Liver (tissue), 3 donors: ENCODE measurements at regions not wholly inside any gene's neighbourhood (a gene's known extent, or its start where the extent isn't known, plus 50 kb on each side); places are given as distances from the start of the nearest gene placed in this dataset.

ENCODE experiments used
- EGR1 ChIP-seq, 2 donors: IDR thresholded peaks; 2 replicates each; pipeline ENCODE4 v1.6.1; 2016 to 2018; ENCODE audit warnings: antibody characterized with exemption in 2 of 2, low read depth in 2 of 2
- FOXA2 ChIP-seq: IDR thresholded peaks from 2 replicates; pipeline ENCODE4 v1.6.1; 2016; ENCODE audit warnings: antibody characterized with exemption
- GABPA ChIP-seq, 2 donors: IDR thresholded peaks in 1 of 2; conservative IDR thresholded peaks in 1 of 2; 2 replicates each; pipeline ENCODE4 v1.6.1; 2016; ENCODE audit warnings: antibody characterized with exemption in 2 of 2, mild to moderate bottlenecking in 1 of 2, moderate library complexity in 1 of 2
- HNF4G ChIP-seq: IDR thresholded peaks from 2 replicates; pipeline ENCODE4 v1.6.1; 2016; ENCODE audit warnings: antibody characterized with exemption
- JUND ChIP-seq, 2 donors: IDR thresholded peaks; 2 replicates each; pipeline ENCODE4 v1.6.1; 2016; ENCODE audit warnings: antibody characterized with exemption in 2 of 2
- MAX ChIP-seq: IDR thresholded peaks from 2 replicates; pipeline ENCODE4 v1.6.1; 2016; ENCODE audit warnings: antibody characterized with exemption
- NR2F2 ChIP-seq: IDR thresholded peaks from 2 replicates; pipeline ENCODE4 v1.6.1; 2016; ENCODE audit warnings: antibody characterized with exemption
- RAD21 ChIP-seq, 2 donors: IDR thresholded peaks; 2 replicates each; pipeline ENCODE4 v1.6.1; 2016; ENCODE audit warnings: antibody characterized with exemption in 2 of 2, mild to moderate bottlenecking in 2 of 2
- TAF1 ChIP-seq: conservative IDR thresholded peaks from 2 replicates; pipeline ENCODE4 v1.6.1; 2016; ENCODE audit warnings: antibody characterized with exemption, mild to moderate bottlenecking
- YY1 ChIP-seq: IDR thresholded peaks from 2 replicates; pipeline ENCODE4 v1.6.1; 2016; ENCODE audit warnings: antibody characterized with exemption, mild to moderate bottlenecking
- TF ChIP-seq, protein P1 (sequence below): fragments of 150-350 bp; IDR thresholded peaks from 2 replicates; pipeline ENCODE4 v1.5.1; 2017; ENCODE audit warnings: improper control_type of control experiment, low read depth, low read length; ENCODE audit not compliant: missing input control
- TF ChIP-seq, protein P2 (sequence below): IDR thresholded peaks from 2 replicates; pipeline ENCODE4 v1.6.1; 2016; ENCODE audit warnings: antibody characterized with exemption, mild to moderate bottlenecking
- TF ChIP-seq, protein P3 (sequence below): IDR thresholded peaks from 2 replicates; pipeline ENCODE4 v1.6.1; 2016; ENCODE audit warnings: antibody characterized with exemption
- TF ChIP-seq, protein P4 (sequence below): IDR thresholded peaks from 2 replicates; pipeline ENCODE4 v1.6.1; 2016; ENCODE audit warnings: antibody characterized with exemption
- donor health status: healthy.
- donor health status: healthy.

- TF ChIP-seq, protein P1, sequence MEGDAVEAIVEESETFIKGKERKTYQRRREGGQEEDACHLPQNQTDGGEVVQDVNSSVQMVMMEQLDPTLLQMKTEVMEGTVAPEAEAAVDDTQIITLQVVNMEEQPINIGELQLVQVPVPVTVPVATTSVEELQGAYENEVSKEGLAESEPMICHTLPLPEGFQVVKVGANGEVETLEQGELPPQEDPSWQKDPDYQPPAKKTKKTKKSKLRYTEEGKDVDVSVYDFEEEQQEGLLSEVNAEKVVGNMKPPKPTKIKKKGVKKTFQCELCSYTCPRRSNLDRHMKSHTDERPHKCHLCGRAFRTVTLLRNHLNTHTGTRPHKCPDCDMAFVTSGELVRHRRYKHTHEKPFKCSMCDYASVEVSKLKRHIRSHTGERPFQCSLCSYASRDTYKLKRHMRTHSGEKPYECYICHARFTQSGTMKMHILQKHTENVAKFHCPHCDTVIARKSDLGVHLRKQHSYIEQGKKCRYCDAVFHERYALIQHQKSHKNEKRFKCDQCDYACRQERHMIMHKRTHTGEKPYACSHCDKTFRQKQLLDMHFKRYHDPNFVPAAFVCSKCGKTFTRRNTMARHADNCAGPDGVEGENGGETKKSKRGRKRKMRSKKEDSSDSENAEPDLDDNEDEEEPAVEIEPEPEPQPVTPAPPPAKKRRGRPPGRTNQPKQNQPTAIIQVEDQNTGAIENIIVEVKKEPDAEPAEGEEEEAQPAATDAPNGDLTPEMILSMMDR, result no peak
- TF ChIP-seq TAF1 (no peak), RAD21 (IDR thresholded peaks at IDR 0.05) (peak in 1 of 2 donors; percentile 51), FOXA2 (no peak), MAX (no peak), JUND (IDR thresholded peaks at IDR 0.05) (no peak), GABPA (IDR thresholded peaks at IDR 0.05 in 1 of 2, conservative IDR thresholded peaks at IDR 0.05 in 1 of 2) (no peak), HNF4G (no peak), YY1 (no peak), NR2F2 (no peak), EGR1 (IDR thresholded peaks at IDR 0.05; ENCODE audit: low read depth in 2 of 2) (no peak)
- TF ChIP-seq, protein P2, sequence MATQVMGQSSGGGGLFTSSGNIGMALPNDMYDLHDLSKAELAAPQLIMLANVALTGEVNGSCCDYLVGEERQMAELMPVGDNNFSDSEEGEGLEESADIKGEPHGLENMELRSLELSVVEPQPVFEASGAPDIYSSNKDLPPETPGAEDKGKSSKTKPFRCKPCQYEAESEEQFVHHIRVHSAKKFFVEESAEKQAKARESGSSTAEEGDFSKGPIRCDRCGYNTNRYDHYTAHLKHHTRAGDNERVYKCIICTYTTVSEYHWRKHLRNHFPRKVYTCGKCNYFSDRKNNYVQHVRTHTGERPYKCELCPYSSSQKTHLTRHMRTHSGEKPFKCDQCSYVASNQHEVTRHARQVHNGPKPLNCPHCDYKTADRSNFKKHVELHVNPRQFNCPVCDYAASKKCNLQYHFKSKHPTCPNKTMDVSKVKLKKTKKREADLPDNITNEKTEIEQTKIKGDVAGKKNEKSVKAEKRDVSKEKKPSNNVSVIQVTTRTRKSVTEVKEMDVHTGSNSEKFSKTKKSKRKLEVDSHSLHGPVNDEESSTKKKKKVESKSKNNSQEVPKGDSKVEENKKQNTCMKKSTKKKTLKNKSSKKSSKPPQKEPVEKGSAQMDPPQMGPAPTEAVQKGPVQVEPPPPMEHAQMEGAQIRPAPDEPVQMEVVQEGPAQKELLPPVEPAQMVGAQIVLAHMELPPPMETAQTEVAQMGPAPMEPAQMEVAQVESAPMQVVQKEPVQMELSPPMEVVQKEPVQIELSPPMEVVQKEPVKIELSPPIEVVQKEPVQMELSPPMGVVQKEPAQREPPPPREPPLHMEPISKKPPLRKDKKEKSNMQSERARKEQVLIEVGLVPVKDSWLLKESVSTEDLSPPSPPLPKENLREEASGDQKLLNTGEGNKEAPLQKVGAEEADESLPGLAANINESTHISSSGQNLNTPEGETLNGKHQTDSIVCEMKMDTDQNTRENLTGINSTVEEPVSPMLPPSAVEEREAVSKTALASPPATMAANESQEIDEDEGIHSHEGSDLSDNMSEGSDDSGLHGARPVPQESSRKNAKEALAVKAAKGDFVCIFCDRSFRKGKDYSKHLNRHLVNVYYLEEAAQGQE, result no peak
- TF ChIP-seq, protein P3, sequence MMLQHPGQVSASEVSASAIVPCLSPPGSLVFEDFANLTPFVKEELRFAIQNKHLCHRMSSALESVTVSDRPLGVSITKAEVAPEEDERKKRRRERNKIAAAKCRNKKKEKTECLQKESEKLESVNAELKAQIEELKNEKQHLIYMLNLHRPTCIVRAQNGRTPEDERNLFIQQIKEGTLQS, result no peak
- TF ChIP-seq, protein P4, sequence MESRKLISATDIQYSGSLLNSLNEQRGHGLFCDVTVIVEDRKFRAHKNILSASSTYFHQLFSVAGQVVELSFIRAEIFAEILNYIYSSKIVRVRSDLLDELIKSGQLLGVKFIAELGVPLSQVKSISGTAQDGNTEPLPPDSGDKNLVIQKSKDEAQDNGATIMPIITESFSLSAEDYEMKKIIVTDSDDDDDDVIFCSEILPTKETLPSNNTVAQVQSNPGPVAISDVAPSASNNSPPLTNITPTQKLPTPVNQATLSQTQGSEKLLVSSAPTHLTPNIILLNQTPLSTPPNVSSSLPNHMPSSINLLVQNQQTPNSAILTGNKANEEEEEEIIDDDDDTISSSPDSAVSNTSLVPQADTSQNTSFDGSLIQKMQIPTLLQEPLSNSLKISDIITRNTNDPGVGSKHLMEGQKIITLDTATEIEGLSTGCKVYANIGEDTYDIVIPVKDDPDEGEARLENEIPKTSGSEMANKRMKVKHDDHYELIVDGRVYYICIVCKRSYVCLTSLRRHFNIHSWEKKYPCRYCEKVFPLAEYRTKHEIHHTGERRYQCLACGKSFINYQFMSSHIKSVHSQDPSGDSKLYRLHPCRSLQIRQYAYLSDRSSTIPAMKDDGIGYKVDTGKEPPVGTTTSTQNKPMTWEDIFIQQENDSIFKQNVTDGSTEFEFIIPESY, result no peak
These were observed 155.3 kb downstream of the GADD45G start for GRCh38 chr9:89760123-89760522.
